ENCODE measurements at regions not wholly inside any gene's neighbourhood (a gene's known extent, or its start where the extent isn't known, plus 50 kb on each side); places are given as distances from the start of the nearest gene placed in this dataset.

DNA sequence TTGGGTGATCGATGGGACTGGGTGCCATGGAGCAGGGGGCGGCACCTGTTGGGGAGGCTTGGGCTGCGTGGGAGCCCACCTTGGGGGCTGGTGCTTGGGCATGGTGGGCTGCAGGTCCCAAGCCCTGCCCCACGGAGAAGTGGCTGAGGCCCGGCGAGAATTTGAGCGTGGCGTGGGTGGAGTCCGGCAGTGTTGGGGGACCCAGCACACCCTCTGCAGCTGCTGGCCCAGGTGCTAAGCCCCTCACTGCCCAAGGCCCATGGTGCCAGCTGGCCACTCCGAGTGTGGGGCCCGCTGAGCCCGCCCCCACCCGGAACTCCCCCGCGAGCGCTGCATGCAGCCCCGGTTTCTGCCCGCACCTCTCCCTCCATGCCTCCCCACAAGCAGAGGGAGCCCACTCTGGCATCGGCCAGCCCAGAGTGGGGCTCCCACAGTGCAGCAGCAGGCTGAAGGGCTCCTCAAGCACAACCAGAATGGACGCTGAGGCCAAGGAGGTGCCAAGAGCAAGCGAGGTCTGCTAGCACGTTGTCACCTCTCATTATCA, 1178.6 kb upstream of the CDH10 start:
- Histone ChIP-seq H3K36me3 (ENCODE audit: control insufficient read depth, insufficient read depth, low read length) (no peaks in the 10 kb centered on the region), H3K4me1 (ENCODE audit: control insufficient read depth, insufficient read depth, low read length) (no peaks in the 10 kb centered on the region), H3K9me3 (ENCODE audit: control insufficient read depth, insufficient read depth, low read length) (no peaks in the 10 kb centered on the region), H3K27ac (ENCODE audit: low read length) (no peak overlapping the region), H3K27me3 (ENCODE audit: control insufficient read depth, insufficient read depth, low read length) (no peaks in the 10 kb centered on the region), H3K4me3 (ENCODE audit: low read length) (no peak overlapping the region)
- Mint-ChIP-seq H3K27ac (no peak overlapping the region), H3K36me3 (no peaks in the 10 kb centered on the region), H3K9me3 (peaks cover 5 to 18% of the 10 kb centered on the region in 2 donors), H3K27me3 (ENCODE audit: low read depth in 2 of 2) (no peaks in the 10 kb centered on the region), H3K4me3 (no peak overlapping the region), H3K4me1 (no peaks in the 10 kb centered on the region)
- no peak for ATAC-seq
- intact Hi-C loops (cut with micrococcal nuclease), result no loop called here
- 92% methylated on average over 22 of the region's 22 CpGs for WGBS (ENCODE audit: insufficient coverage)
- DNase-seq, result no peak
- TF ChIP-seq, protein P1, sequence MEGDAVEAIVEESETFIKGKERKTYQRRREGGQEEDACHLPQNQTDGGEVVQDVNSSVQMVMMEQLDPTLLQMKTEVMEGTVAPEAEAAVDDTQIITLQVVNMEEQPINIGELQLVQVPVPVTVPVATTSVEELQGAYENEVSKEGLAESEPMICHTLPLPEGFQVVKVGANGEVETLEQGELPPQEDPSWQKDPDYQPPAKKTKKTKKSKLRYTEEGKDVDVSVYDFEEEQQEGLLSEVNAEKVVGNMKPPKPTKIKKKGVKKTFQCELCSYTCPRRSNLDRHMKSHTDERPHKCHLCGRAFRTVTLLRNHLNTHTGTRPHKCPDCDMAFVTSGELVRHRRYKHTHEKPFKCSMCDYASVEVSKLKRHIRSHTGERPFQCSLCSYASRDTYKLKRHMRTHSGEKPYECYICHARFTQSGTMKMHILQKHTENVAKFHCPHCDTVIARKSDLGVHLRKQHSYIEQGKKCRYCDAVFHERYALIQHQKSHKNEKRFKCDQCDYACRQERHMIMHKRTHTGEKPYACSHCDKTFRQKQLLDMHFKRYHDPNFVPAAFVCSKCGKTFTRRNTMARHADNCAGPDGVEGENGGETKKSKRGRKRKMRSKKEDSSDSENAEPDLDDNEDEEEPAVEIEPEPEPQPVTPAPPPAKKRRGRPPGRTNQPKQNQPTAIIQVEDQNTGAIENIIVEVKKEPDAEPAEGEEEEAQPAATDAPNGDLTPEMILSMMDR (IDR thresholded peaks at IDR 0.05), result no peak
